ENCODE measurements at regions not wholly inside any gene's neighbourhood (a gene's known extent, or its start where the extent isn't known, plus 50 kb on each side); places are given as distances from the start of the nearest gene placed in this dataset.

GRCh38 chr6:11467364-11467763 lies 70.2 kb upstream of the TMEM170B start:
- in situ Hi-C loops (cut with HindIII; ENCODE audit: low sequenced_read_pairs), result no loop called here
- TF ChIP-seq CTCF (IDR thresholded peaks at IDR 0.05; ENCODE audit: low read depth, low read length, missing control alignments), result no peak
- H3K4me3 ChIP-seq (ENCODE audit: low read depth, low read length), result no peak overlapping the region
- DNase-seq (ENCODE audit: low read depth), result no peak

GRCh38 chr6:11463398-11463780 lies 74.2 kb upstream of the TMEM170B start:
- TF ChIP-seq CTCF (IDR thresholded peaks at IDR 0.05; ENCODE audit: low read depth, low read length, missing control alignments), result no peak
- no peak for DNase-seq (ENCODE audit: low read depth)

GRCh38 chr6:11462742-11463397 lies 74.7 kb upstream of the TMEM170B start:
- no peak for DNase-seq (ENCODE audit: low read depth)
- no peak overlapping the region for H3K4me3 ChIP-seq (ENCODE audit: low read depth, low read length)
- in situ Hi-C loops (cut with HindIII; ENCODE audit: low sequenced_read_pairs), result no loop called here
- TF ChIP-seq CTCF (IDR thresholded peaks at IDR 0.05; ENCODE audit: low read depth, low read length, missing control alignments), result no peak

More at GRCh38 chr6:11463398-11463780, 74.2 kb upstream of the TMEM170B start:
- in situ Hi-C loops (cut with HindIII; ENCODE audit: low sequenced_read_pairs), result no loop called here
- no peak overlapping the region for H3K4me3 ChIP-seq (ENCODE audit: low read depth, low read length)

GRCh38 chr6:11460837-11461661 lies 76.5 kb upstream of the TMEM170B start:
- DNase-seq (ENCODE audit: low read depth), result no peak
- no peak for TF ChIP-seq CTCF (IDR thresholded peaks at IDR 0.05; ENCODE audit: low read depth, low read length, missing control alignments)
- no peak overlapping the region for H3K4me3 ChIP-seq (ENCODE audit: low read depth, low read length)
- in situ Hi-C loops (cut with HindIII; ENCODE audit: low sequenced_read_pairs), result no loop called here

GRCh38 chr6:11460001-11460668 lies 77.4 kb upstream of the TMEM170B start:
- H3K4me3 ChIP-seq (ENCODE audit: low read depth, low read length), result no peak overlapping the region
- TF ChIP-seq CTCF (IDR thresholded peaks at IDR 0.05; ENCODE audit: low read depth, low read length, missing control alignments), result no peak
- DNase-seq (ENCODE audit: low read depth), result no peak
- in situ Hi-C loops (cut with HindIII; ENCODE audit: low sequenced_read_pairs), result no loop called here

GRCh38 chr6:11459079-11459610 lies 78.4 kb upstream of the TMEM170B start:
- DNase-seq (ENCODE audit: low read depth), result no peak
- H3K4me3 ChIP-seq (ENCODE audit: low read depth, low read length), result no peak overlapping the region
- TF ChIP-seq CTCF (IDR thresholded peaks at IDR 0.05; ENCODE audit: low read depth, low read length, missing control alignments), result no peak
- in situ Hi-C loops (cut with HindIII; ENCODE audit: low sequenced_read_pairs), result no loop called here

Measured in astrocyte of the cerebellum (primary cell).